K562 (cell line): ENCODE measurements at regions not wholly inside any gene's neighbourhood (a gene's known extent, or its start where the extent isn't known, plus 50 kb on each side); places are given as distances from the start of the nearest gene placed in this dataset.

Experiments
- ATAC-seq: fragments of 200-7000 bp; cut with Tn5 transposase; 3 replicates; pipeline ENCODE4 v1.9.1; 2020; ENCODE audit warnings: moderate library complexity
- BruUV-seq: library from RNA; stranded (reverse); fragments of 400-500 nt; replicated peaks from 2 replicates; lab custom pipeline; 2021; lab: Mats Ljungman, UMichigan
- CTCF ChIA-PET: fragments of 300-600 bp; formaldehyde crosslinking; extraction: SDS; loops from one replicate; lab custom pipeline; 2021; ENCODE audit warnings: low intra/inter-chr PET ratio; lab: Yijun Ruan, JAX
- POLR2A ChIA-PET: fragments of 300-600, 350-650 bp; sonication (Branson Sonifier 250); formaldehyde crosslinking; extraction: SDS; loops from one replicate; lab custom pipeline; 2021; ENCODE audit warnings: antibody characterized with exemption, inconsistent platforms; lab: Yijun Ruan, JAX
- DNase-seq, 4 experiments: peaks; one replicate each; pipeline versions ENCODE4 v3.0.0 to v3.0.0-alpha.2; 2011 to 2018; ENCODE audit warnings: low spot score in 3 of 4, mixed read lengths in 3 of 4; ENCODE audit errors: extremely low read depth in 1 of 4
- FAIRE-seq: peaks from 2 replicates; lab custom pipeline; 2011; peaks lifted over from hg19 to GRCh38; lab: Jason Lieb, UNC
- H2AFZ ChIP-seq: 2 replicates; pipeline ENCODE4 v1.6.0; 2011; ENCODE audit warnings: low read depth, low read length, control low read depth, inconsistent platforms
- H3K27ac ChIP-seq: fragments of 200-600 bp; 3 replicates; pipeline ENCODE4 v1.8.0; 2011; ENCODE audit warnings: low read depth, mild to moderate bottlenecking, control low read depth, inconsistent platforms, low read length, moderate library complexity, mixed read lengths; ENCODE audit errors: extremely low read depth
- H3K27me3 ChIP-seq, 2 experiments: fragments of 300-600 bp in 1 of 2; 2 replicates in 1 of 2; 3 replicates in 1 of 2; pipeline versions ENCODE4 v1.6.0 to v1.8.0; 2011; ENCODE audit warnings: inconsistent platforms in 2 of 2, low read length in 2 of 2, mild to moderate bottlenecking in 1 of 2, mixed read lengths in 1 of 2, moderate library complexity in 1 of 2; ENCODE audit not compliant: control insufficient read depth in 2 of 2, insufficient read depth in 2 of 2
- H3K36me3 ChIP-seq: fragments of 300-600 bp; 3 replicates; pipeline ENCODE4 v1.8.0; 2011; ENCODE audit warnings: mild to moderate bottlenecking, low read length, inconsistent platforms; ENCODE audit not compliant: control insufficient read depth, insufficient read depth
- H3K4me1 ChIP-seq, 2 experiments: fragments of 200-600 bp in 1 of 2; replicated peaks in 1 of 2; 2 replicates in 1 of 2; 3 replicates in 1 of 2; pipeline versions ENCODE4 v1.5.1 to v1.8.0; 2011; ENCODE audit warnings: inconsistent platforms in 2 of 2, low read length in 2 of 2, mild to moderate bottlenecking in 1 of 2, mixed read lengths in 1 of 2, moderate library complexity in 1 of 2; ENCODE audit not compliant: control insufficient read depth in 2 of 2, insufficient read depth in 2 of 2
- H3K4me2 ChIP-seq: 2 replicates; pipeline ENCODE4 v1.6.1; 2011; ENCODE audit warnings: low read length, control low read depth, inconsistent platforms, mixed read lengths; ENCODE audit not compliant: insufficient read depth
- H3K4me3 ChIP-seq: fragments of 200-600 bp; sonication (generic), shearing (Covaris generic); 2 replicates; pipeline ENCODE4 v1.5.1; 2016; ENCODE audit warnings: control low read depth, inconsistent platforms
- H3K79me2 ChIP-seq: fragments of 200-600 bp; 3 replicates; pipeline ENCODE4 v1.8.0; 2011; ENCODE audit warnings: low read length, inconsistent platforms; ENCODE audit not compliant: control insufficient read depth, insufficient read depth
- H3K9ac ChIP-seq, 2 experiments: 2 replicates each; pipeline versions ENCODE4 v1.6.0 to v1.6.1; 2011; ENCODE audit warnings: low read depth in 2 of 2, low read length in 2 of 2, control low read depth in 1 of 2, inconsistent platforms in 1 of 2, mild to moderate bottlenecking in 1 of 2, mixed read lengths in 1 of 2; ENCODE audit not compliant: insufficient read depth in 1 of 2
- H3K9me1 ChIP-seq: one replicate; pipeline ENCODE4 v1.6.0; 2011; ENCODE audit warnings: inconsistent platforms, mild to moderate bottlenecking, low read length, moderate library complexity; ENCODE audit not compliant: control insufficient read depth, insufficient read depth
- H3K9me3 ChIP-seq: replicated peaks from 2 replicates; pipeline ENCODE4 v1.5.1; 2011; ENCODE audit warnings: low read depth, low read length, inconsistent platforms; ENCODE audit not compliant: control insufficient read depth, insufficient read depth
- H4K20me1 ChIP-seq: replicated peaks from 2 replicates; pipeline ENCODE4 v1.6.1; 2011; ENCODE audit warnings: low read length, inconsistent platforms, mixed read lengths; ENCODE audit not compliant: control insufficient read depth, insufficient read depth
- CBX1 ChIP-seq: sonication (generic); IDR thresholded peaks from 2 replicates; pipeline ENCODE4 v1.6.1; 2016; ENCODE audit warnings: antibody characterized with exemption, low read depth, mild to moderate bottlenecking
- CCAR2 ChIP-seq: fragments of 200-400 bp; formaldehyde crosslinking; IDR thresholded peaks from 2 replicates; pipeline ENCODE4 v1.6.1; 2017; ENCODE audit warnings: mild to moderate bottlenecking, low read depth, low read length
- DDX20 ChIP-seq: fragments of 450-650 bp; IDR thresholded peaks from 2 replicates; pipeline ENCODE4 v1.6.1; 2016; ENCODE audit warnings: missing genetic modification characterization, low read depth, mild to moderate bottlenecking, missing compliant biosample characterization, moderate library complexity
- HDAC1 ChIP-seq, 2 experiments: fragments of 450-650 bp; IDR thresholded peaks; 2 replicates each; pipeline ENCODE4 v1.6.1; 2016 to 2017; ENCODE audit warnings: inconsistent platforms in 1 of 2, mild to moderate bottlenecking in 1 of 2, moderate library complexity in 1 of 2
- HIVEP1 ChIP-seq: fragments of 250-450 bp; sonication (Bioruptor Pico); IDR thresholded peaks from 2 replicates; pipeline ENCODE4 v1.4.0; 2020; ENCODE audit warnings: mild to moderate bottlenecking
- HNRNPL ChIP-seq: fragments of 200-400 bp; formaldehyde crosslinking; IDR thresholded peaks from 2 replicates; pipeline ENCODE4 v1.6.1; 2017; ENCODE audit warnings: low read depth, mild to moderate bottlenecking, low read length
- MIER1 ChIP-seq: fragments of 450-650 bp; IDR thresholded peaks from 2 replicates; pipeline ENCODE4 v1.6.1; 2016; ENCODE audit warnings: antibody characterized with exemption, mild to moderate bottlenecking, low read depth
- MXI1 ChIP-seq: IDR thresholded peaks from 2 replicates; pipeline ENCODE4 v1.6.1; 2011; ENCODE audit warnings: low read depth, mild to moderate bottlenecking, improper control_type of control experiment, low read length
- NFE2L1 ChIP-seq: fragments of 450-650 bp; IDR thresholded peaks from 2 replicates; pipeline ENCODE4 v1.6.1; 2016; ENCODE audit warnings: missing genetic modification characterization, low read depth, mild to moderate bottlenecking, missing compliant biosample characterization, moderate library complexity, borderline replicate concordance
- NR3C1 ChIP-seq: sonication (generic); formaldehyde crosslinking; IDR thresholded peaks from 2 replicates; pipeline ENCODE4 v1.8.1; 2022; ENCODE audit warnings: missing genetic modification reagents
- NRF1 ChIP-seq, 2 experiments: fragments of 450-650 bp; IDR thresholded peaks in 1 of 2; conservative IDR thresholded peaks in 1 of 2; 2 replicates each; pipeline ENCODE4 v1.6.1; 2014; ENCODE audit warnings: mild to moderate bottlenecking in 2 of 2
- RFX1 ChIP-seq: fragments of 450-650 bp; IDR thresholded peaks from 2 replicates; pipeline ENCODE4 v1.6.1; 2016; ENCODE audit warnings: mild to moderate bottlenecking, moderate library complexity
- TRIM28 ChIP-seq: fragments of 450-650 bp; IDR thresholded peaks from 2 replicates; pipeline ENCODE4 v1.6.1; 2017
- ZNF282 ChIP-seq: sonication (generic); formaldehyde crosslinking; IDR thresholded peaks from 2 replicates; pipeline ENCODE4 v1.8.1; 2023; ENCODE audit warnings: missing genetic modification reagents
- ZNF780A ChIP-seq: fragments of 250-450 bp; sonication (Bioruptor Pico); IDR thresholded peaks from 2 replicates; pipeline ENCODE4 v1.5.0; 2021; ENCODE audit warnings: mild to moderate bottlenecking
- WGBS: fragments of 100-300 bp; shearing (Covaris generic); methylation state at CpG from one replicate; pipeline ENCODE4 v1.1.6; 2016; ENCODE audit warnings: low coverage, mixed read lengths; ENCODE audit not compliant: insufficient coverage; ENCODE audit errors: missing lambda C conversion rate; 5-methylcytosine and 5-hydroxymethylcytosine counted together
- in situ Hi-C: fragments of 300-500 bp; cut with MboI; formaldehyde crosslinking; loops from 4 replicates; pipeline ENCODE4 v1.15.0; 2018; ENCODE audit warnings: inconsistent platforms, mixed read lengths
- intact Hi-C: fragments of 100-400 bp; cut with micrococcal nuclease; formaldehyde crosslinking; loops from 2 replicates; pipeline ENCODE4 v1.14.2; 2022
- TF ChIP-seq, protein P1 (sequence below): sonication (generic); formaldehyde crosslinking; IDR thresholded peaks from 2 replicates; pipeline ENCODE4 v1.8.0; 2023; ENCODE audit warnings: mild to moderate bottlenecking, missing genetic modification reagents
- TF ChIP-seq, protein P2 (sequence below): sonication (generic); formaldehyde crosslinking; IDR thresholded peaks from 2 replicates; pipeline ENCODE4 v1.8.1; 2022; ENCODE audit warnings: missing genetic modification reagents

DNA sequence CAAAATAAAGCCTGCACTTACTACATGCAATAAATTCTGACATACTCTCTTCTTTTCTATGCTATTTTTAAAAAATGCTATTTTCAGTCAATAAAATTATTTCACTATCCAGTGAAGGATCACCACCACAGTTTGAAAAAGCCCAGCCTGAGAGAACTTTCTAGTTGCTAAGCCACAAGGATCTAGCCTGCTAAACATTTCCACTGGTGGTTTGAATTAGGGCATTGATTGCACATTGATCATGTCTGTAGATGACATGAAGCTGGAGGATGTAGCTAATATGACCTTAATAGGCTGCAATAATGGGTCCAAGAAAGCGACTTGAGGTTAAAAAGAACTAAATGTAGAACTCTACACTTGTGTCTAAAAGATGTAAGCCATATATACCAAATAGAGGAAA is 56.0 kb upstream of the ARHGAP21 start:
- Histone ChIP-seq H3K4me1 (no peaks in the 10 kb centered on the region; a peak in 1 of 5 replicates), H3K4me2 (no peak overlapping the region), H2AFZ (no peak overlapping the region), H3K4me3 (no peak overlapping the region), H4K20me1 (no peaks in the 10 kb centered on the region), H3K9me1 (no peaks in the 10 kb centered on the region), H3K9me3 (no peaks in the 10 kb centered on the region), H3K9ac (no peak overlapping the region), H3K79me2 (no peaks in the 10 kb centered on the region), H3K27ac (no peak overlapping the region), H3K27me3 (no peaks in the 10 kb centered on the region), H3K36me3 (no peaks in the 10 kb centered on the region)
- DNase-seq (no peak), ATAC-seq (no peak), FAIRE-seq (no peak)
- POLR2A ChIA-PET, result no interaction called here
- WGBS, result 33% methylated on average over 1 of the region's 1 CpG
- TF ChIP-seq CBX1 (no peak), NFE2L1 (tag) (no peak), HNRNPL (no peak), ZNF282 (CRISPR knock-in tag) (no peak), MIER1 (no peak), HDAC1 (IDR thresholded peaks at IDR 0.05) (no peak), HIVEP1 (no peak), TRIM28 (no peak), NR3C1 (CRISPR knock-in tag) (no peak), ZNF780A (no peak), MXI1 (no peak), DDX20 (tag) (no peak), RFX1 (no peak), NRF1 (conservative IDR thresholded peaks at IDR 0.05 in 1 of 2, IDR thresholded peaks at IDR 0.05 in 1 of 2) (no peak), CCAR2 (no peak)
- TF ChIP-seq, protein P1, sequence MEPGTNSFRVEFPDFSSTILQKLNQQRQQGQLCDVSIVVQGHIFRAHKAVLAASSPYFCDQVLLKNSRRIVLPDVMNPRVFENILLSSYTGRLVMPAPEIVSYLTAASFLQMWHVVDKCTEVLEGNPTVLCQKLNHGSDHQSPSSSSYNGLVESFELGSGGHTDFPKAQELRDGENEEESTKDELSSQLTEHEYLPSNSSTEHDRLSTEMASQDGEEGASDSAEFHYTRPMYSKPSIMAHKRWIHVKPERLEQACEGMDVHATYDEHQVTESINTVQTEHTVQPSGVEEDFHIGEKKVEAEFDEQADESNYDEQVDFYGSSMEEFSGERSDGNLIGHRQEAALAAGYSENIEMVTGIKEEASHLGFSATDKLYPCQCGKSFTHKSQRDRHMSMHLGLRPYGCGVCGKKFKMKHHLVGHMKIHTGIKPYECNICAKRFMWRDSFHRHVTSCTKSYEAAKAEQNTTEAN, result no peak
- TF ChIP-seq, protein P2, sequence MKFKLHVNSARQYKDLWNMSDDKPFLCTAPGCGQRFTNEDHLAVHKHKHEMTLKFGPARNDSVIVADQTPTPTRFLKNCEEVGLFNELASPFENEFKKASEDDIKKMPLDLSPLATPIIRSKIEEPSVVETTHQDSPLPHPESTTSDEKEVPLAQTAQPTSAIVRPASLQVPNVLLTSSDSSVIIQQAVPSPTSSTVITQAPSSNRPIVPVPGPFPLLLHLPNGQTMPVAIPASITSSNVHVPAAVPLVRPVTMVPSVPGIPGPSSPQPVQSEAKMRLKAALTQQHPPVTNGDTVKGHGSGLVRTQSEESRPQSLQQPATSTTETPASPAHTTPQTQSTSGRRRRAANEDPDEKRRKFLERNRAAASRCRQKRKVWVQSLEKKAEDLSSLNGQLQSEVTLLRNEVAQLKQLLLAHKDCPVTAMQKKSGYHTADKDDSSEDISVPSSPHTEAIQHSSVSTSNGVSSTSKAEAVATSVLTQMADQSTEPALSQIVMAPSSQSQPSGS (CRISPR knock-in tag), result no peak
- in situ Hi-C loops (no loop called here), intact Hi-C loops (no loop called here)
- BruUV-seq, result no TSS peak
- CTCF ChIA-PET, result no interaction called here
